ENCODE measurements at regions not wholly inside any gene's neighbourhood (a gene's known extent, or its start where the extent isn't known, plus 50 kb on each side); places are given as distances from the start of the nearest gene placed in this dataset.

DNA sequence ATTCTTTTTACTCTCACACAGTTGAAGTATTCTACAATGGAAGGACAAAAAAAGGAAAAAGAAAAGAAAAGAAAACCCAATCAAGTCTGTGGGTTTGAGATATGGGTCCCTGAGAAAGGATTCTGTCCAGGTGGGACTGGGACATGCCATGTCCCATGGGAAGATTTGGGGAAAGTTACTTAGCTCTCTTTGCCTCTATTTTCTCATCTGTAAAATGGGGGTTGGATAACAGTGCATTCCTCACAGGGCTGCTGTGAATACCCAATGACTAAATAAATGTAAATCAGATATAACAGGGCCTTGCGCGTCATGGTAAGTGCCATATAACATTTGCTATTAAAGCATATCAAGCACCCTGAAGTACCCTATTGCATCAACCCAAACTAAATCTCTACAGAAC lies 105.7 kb downstream of the CPN2 start:
- peaks cover 35% of the 10 kb centered on the region for H3K4me1 ChIP-seq (ENCODE audit: insufficient read depth, low read length, poor library complexity, severe bottlenecking)
- TF ChIP-seq EZH2phosphoT487 (IDR thresholded peaks at IDR 0.05; ENCODE audit: borderline replicate concordance) = no peak
- TF ChIP-seq, protein P1, sequence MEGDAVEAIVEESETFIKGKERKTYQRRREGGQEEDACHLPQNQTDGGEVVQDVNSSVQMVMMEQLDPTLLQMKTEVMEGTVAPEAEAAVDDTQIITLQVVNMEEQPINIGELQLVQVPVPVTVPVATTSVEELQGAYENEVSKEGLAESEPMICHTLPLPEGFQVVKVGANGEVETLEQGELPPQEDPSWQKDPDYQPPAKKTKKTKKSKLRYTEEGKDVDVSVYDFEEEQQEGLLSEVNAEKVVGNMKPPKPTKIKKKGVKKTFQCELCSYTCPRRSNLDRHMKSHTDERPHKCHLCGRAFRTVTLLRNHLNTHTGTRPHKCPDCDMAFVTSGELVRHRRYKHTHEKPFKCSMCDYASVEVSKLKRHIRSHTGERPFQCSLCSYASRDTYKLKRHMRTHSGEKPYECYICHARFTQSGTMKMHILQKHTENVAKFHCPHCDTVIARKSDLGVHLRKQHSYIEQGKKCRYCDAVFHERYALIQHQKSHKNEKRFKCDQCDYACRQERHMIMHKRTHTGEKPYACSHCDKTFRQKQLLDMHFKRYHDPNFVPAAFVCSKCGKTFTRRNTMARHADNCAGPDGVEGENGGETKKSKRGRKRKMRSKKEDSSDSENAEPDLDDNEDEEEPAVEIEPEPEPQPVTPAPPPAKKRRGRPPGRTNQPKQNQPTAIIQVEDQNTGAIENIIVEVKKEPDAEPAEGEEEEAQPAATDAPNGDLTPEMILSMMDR (conservative IDR thresholded peaks at IDR 0.05; ENCODE audit: low read length) = no peak
- no peak overlapping the region for H2AFZ ChIP-seq (ENCODE audit: low read length)
- H3F3A ChIP-seq (ENCODE audit: low read depth) = no peaks in the 10 kb centered on the region
- H3K4me2 ChIP-seq (ENCODE audit: low read depth, low read length, poor library complexity, severe bottlenecking) = no peak overlapping the region
- no peaks in the 10 kb centered on the region for H3K36me3 ChIP-seq (ENCODE audit: insufficient read depth, low read length)
- H3K9me3 ChIP-seq (ENCODE audit: insufficient read depth, low read depth, low read length) = no peaks in the 10 kb centered on the region
- H3K27me3 ChIP-seq (ENCODE audit: insufficient read depth, low read length, poor library complexity, severe bottlenecking) = no peaks in the 10 kb centered on the region
- no peak overlapping the region for H3K4me3 ChIP-seq (ENCODE audit: low read length, poor library complexity, severe bottlenecking)
- no peaks in the 10 kb centered on the region for H4K20me1 ChIP-seq (ENCODE audit: insufficient read depth, low read length, poor library complexity, severe bottlenecking)
- no peak overlapping the region for H3K9ac ChIP-seq (ENCODE audit: low read depth, low read length, poor library complexity, severe bottlenecking)
- no peaks in the 10 kb centered on the region for H3K9me2 ChIP-seq (replicated peaks; ENCODE audit: low read depth, low read length)
- no peaks in the 10 kb centered on the region for H3K79me2 ChIP-seq (ENCODE audit: insufficient read depth, low read length)

DNA sequence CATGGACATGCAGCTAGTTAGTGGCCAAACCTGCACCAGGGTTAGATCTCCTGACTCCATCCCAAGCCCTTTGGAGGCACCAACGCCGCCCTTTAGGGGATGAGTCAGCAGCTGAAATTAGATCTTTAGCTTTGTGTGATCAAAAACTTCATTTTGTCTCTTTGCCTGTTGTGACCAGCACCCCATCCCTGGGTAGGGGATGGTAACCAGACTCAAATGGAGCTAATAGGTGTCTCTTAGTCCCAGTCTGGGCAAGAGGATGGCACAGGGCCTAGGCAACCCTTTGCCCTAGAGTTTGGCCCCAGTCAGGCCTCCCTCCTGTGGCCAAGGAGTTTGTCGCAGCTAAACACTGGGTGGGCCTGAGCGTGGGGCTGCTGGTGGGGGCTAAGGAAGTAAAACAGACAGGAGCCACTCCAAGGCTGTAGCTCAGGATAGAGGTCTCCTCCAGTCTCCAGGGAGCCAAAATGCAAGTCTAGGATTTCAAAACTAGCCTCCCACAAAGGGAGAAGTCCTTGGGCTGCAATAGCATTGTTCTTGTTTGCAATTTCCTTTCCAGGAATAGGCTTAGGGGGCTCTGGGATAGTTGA lies 105.1 kb downstream of the CPN2 start:
- no peaks in the 10 kb centered on the region for H4K20me1 ChIP-seq (ENCODE audit: insufficient read depth, low read length, poor library complexity, severe bottlenecking)
- H2AFZ ChIP-seq (ENCODE audit: low read length) = peak overlapping the region; percentile 8; the same call in 1 of the 2 replicates
- H3K36me3 ChIP-seq (ENCODE audit: insufficient read depth, low read length) = no peaks in the 10 kb centered on the region

DNA sequence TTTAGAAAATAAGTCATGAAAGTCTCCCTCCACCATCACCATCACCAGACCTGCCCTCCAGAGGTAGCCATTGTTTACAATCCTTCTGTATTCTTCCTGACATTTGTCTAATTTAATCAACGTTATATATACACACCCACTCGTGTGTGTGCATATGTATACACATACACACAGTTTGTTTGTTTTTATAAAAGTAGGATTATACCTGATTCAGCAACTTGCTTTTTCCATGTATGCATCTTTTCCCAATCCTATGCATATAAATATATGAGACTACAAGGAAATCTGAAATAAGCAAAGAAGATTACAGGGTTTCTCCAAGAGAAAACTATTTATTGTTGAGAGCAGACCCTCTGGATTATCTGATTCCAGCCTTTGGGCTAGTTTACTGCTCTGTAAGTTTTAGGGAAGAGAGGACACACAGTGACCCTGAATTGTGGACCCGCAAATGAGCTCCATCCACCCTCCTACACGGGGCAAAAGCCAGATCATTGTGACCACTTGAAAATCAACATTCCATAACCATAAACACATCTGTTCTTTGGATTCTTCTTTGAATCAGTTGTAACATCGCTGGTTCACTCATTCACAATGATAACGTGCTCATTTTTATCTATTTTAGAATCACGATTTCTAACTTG lies 104.3 kb downstream of the CPN2 start:
- H3K36me3 ChIP-seq (ENCODE audit: insufficient read depth, low read length) = no peaks in the 10 kb centered on the region
- no peaks in the 10 kb centered on the region for H3K9me2 ChIP-seq (replicated peaks; ENCODE audit: low read depth, low read length)
- no peaks in the 10 kb centered on the region for H3K27me3 ChIP-seq (ENCODE audit: insufficient read depth, low read length, poor library complexity, severe bottlenecking)
- no peak overlapping the region for H3K4me2 ChIP-seq (ENCODE audit: low read depth, low read length, poor library complexity, severe bottlenecking)
- no peaks in the 10 kb centered on the region for H4K20me1 ChIP-seq (ENCODE audit: insufficient read depth, low read length, poor library complexity, severe bottlenecking)
- H3K4me1 ChIP-seq (ENCODE audit: insufficient read depth, low read length, poor library complexity, severe bottlenecking) = peaks cover 48% of the 10 kb centered on the region
- H3K4me3 ChIP-seq (ENCODE audit: low read length, poor library complexity, severe bottlenecking) = no peak overlapping the region
- no peak overlapping the region for H3K9ac ChIP-seq (ENCODE audit: low read depth, low read length, poor library complexity, severe bottlenecking)
- no peak for TF ChIP-seq EZH2phosphoT487 (IDR thresholded peaks at IDR 0.05; ENCODE audit: borderline replicate concordance)
- TF ChIP-seq, protein P1 (conservative IDR thresholded peaks at IDR 0.05; ENCODE audit: low read length) = no peak
- H2AFZ ChIP-seq (ENCODE audit: low read length) = no peak overlapping the region
- no peaks in the 10 kb centered on the region for H3F3A ChIP-seq (ENCODE audit: low read depth)
- H3K9me3 ChIP-seq (ENCODE audit: insufficient read depth, low read depth, low read length) = no peaks in the 10 kb centered on the region
- H3K79me2 ChIP-seq (ENCODE audit: insufficient read depth, low read length) = no peaks in the 10 kb centered on the region

More for the DNA sequence above, 105.1 kb downstream of the CPN2 start:
- no peak overlapping the region for H3K4me2 ChIP-seq (ENCODE audit: low read depth, low read length, poor library complexity, severe bottlenecking)
- no peaks in the 10 kb centered on the region for H3K27me3 ChIP-seq (ENCODE audit: insufficient read depth, low read length, poor library complexity, severe bottlenecking)
- no peak overlapping the region for H3K4me3 ChIP-seq (ENCODE audit: low read length, poor library complexity, severe bottlenecking)
- peaks cover 41% of the 10 kb centered on the region for H3K4me1 ChIP-seq (ENCODE audit: insufficient read depth, low read length, poor library complexity, severe bottlenecking)
- H3K9ac ChIP-seq (ENCODE audit: low read depth, low read length, poor library complexity, severe bottlenecking) = no peak overlapping the region
- TF ChIP-seq, protein P1 (conservative IDR thresholded peaks at IDR 0.05; ENCODE audit: low read length) = peak; percentile 46
- no peak for TF ChIP-seq EZH2phosphoT487 (IDR thresholded peaks at IDR 0.05; ENCODE audit: borderline replicate concordance)
- H3K9me2 ChIP-seq (replicated peaks; ENCODE audit: low read depth, low read length) = no peaks in the 10 kb centered on the region
- no peaks in the 10 kb centered on the region for H3K79me2 ChIP-seq (ENCODE audit: insufficient read depth, low read length)
- H3F3A ChIP-seq (ENCODE audit: low read depth) = no peaks in the 10 kb centered on the region
- H3K9me3 ChIP-seq (ENCODE audit: insufficient read depth, low read depth, low read length) = no peaks in the 10 kb centered on the region

All from Loucy (cell line).